Neural cell (in vitro differentiated cells): ENCODE measurements at regions not wholly inside any gene's neighbourhood (a gene's known extent, or its start where the extent isn't known, plus 50 kb on each side); places are given as distances from the start of the nearest gene placed in this dataset.

ENCODE experiments used
- CTCF ChIP-seq: fragments of 450-650 bp; IDR thresholded peaks from 2 replicates; pipeline ENCODE4 v1.5.1; 2014; ENCODE audit warnings: antibody characterized with exemption, mild to moderate bottlenecking, moderate library complexity; ENCODE audit not compliant: poor library complexity, severe bottlenecking
- EP300 ChIP-seq: fragments of 450-650 bp; conservative IDR thresholded peaks from 2 replicates; pipeline ENCODE4 v1.6.1; 2014; ENCODE audit warnings: antibody characterized with exemption, mild to moderate bottlenecking, moderate library complexity; ENCODE audit not compliant: poor library complexity, severe bottlenecking
- RAD21 ChIP-seq: fragments of 450-650 bp; conservative IDR thresholded peaks from 2 replicates; pipeline ENCODE4 v1.6.1; 2014; ENCODE audit warnings: antibody characterized with exemption, mild to moderate bottlenecking, moderate library complexity
- REST ChIP-seq: IDR thresholded peaks from 2 replicates; pipeline ENCODE4 v1.6.1; 2012; ENCODE audit warnings: borderline replicate concordance
- TAF1 ChIP-seq: IDR thresholded peaks from 2 replicates; pipeline ENCODE4 v1.6.1; 2012; ENCODE audit warnings: low read depth

GRCh38 chr12:19819231-19819630 lies 379.9 kb downstream of the AEBP2 start:
- no peak for TF ChIP-seq CTCF
- no peak for TF ChIP-seq REST
- TF ChIP-seq TAF1: no peak
- TF ChIP-seq EP300: no peak
- TF ChIP-seq RAD21: no peak
